Gastrocnemius medialis (tissue), 4 donors: ENCODE measurements at regions not wholly inside any gene's neighbourhood (a gene's known extent, or its start where the extent isn't known, plus 50 kb on each side); places are given as distances from the start of the nearest gene placed in this dataset.

Experiments used
- CTCF ChIP-seq, 5 experiments: fragments of 450-650 bp in 3 of 5; fragments of 200-600 bp in 2 of 5; sonication (generic) in 2 of 5; IDR thresholded peaks in 4 of 5; conservative IDR thresholded peaks in 1 of 5; 1 replicate in 4 of 5; 2 replicates in 1 of 5; pipeline ENCODE4 v1.5.1; 2016 to 2019; ENCODE audit warnings: antibody characterized with exemption in 5 of 5, mild to moderate bottlenecking in 3 of 5, moderate library complexity in 3 of 5
- POLR2A ChIP-seq, 2 donors: fragments of 450-650 bp; IDR thresholded peaks; one replicate each; pipeline ENCODE4 v1.6.1; 2017; ENCODE audit warnings: antibody characterized with exemption in 2 of 2, mild to moderate bottlenecking in 2 of 2, moderate library complexity in 2 of 2

GRCh38 chr11:56922421-56922820 is 66.3 kb upstream of the OR5AK2 start:
- TF ChIP-seq POLR2A (IDR thresholded peaks at IDR 0.05) (no peak), CTCF (IDR thresholded peaks at IDR 0.05 in 4 of 5, conservative IDR thresholded peaks at IDR 0.05 in 1 of 5) (no peak)
